Keratinocyte (primary cell): ENCODE measurements at regions not wholly inside any gene's neighbourhood (a gene's known extent, or its start where the extent isn't known, plus 50 kb on each side); places are given as distances from the start of the nearest gene placed in this dataset.

Experiments
- DNase-seq: peaks from one replicate; pipeline ENCODE4 v3.0.0-alpha.2; 2011; ENCODE audit warnings: low read depth, missing footprints, low spot score
- FAIRE-seq: peaks from 2 replicates; lab custom pipeline; 2011; peaks lifted over from hg19 to GRCh38; lab: Jason Lieb, UNC
- H2AFZ ChIP-seq: 2 replicates; pipeline ENCODE4 v1.6.0; 2012; ENCODE audit warnings: low read length, control low read depth, inconsistent platforms; ENCODE audit not compliant: control insufficient read depth
- H3K27ac ChIP-seq: 2 replicates; pipeline ENCODE4 v1.5.1; 2011; ENCODE audit warnings: low read length; ENCODE audit not compliant: control insufficient read depth, insufficient read depth
- H3K27me3 ChIP-seq: 3 replicates; pipeline ENCODE4 v1.6.0; 2011; ENCODE audit warnings: low read length; ENCODE audit not compliant: control insufficient read depth, insufficient read depth; ENCODE audit errors: extremely low read depth
- H3K36me3 ChIP-seq, 2 experiments: 2 replicates in 1 of 2; 3 replicates in 1 of 2; pipeline ENCODE4 v1.5.1; 2011; ENCODE audit warnings: low read length in 2 of 2, mild to moderate bottlenecking in 1 of 2; ENCODE audit not compliant: control insufficient read depth in 2 of 2, insufficient read depth in 2 of 2; ENCODE audit errors: extremely low read depth in 1 of 2
- H3K4me1 ChIP-seq: 3 replicates; pipeline ENCODE4 v1.5.1; 2011; ENCODE audit warnings: low read length; ENCODE audit not compliant: control insufficient read depth, insufficient read depth; ENCODE audit errors: extremely low read depth
- H3K4me2 ChIP-seq: 3 replicates; pipeline ENCODE4 v1.6.0; 2011; ENCODE audit warnings: low read depth, low read length; ENCODE audit not compliant: control insufficient read depth, insufficient read depth; ENCODE audit errors: extremely low read depth
- H3K4me3 ChIP-seq, 3 experiments: fragments of 200-600 bp in 1 of 3; sonication (generic) in 1 of 3; 2 replicates in 2 of 3; 3 replicates in 1 of 3; pipeline ENCODE4 v1.5.1; 2011 to 2016; ENCODE audit warnings: low read length in 3 of 3, mild to moderate bottlenecking in 3 of 3, control low read depth in 2 of 3, inconsistent platforms in 1 of 3, low read depth in 1 of 3, mixed read lengths in 1 of 3, mixed run types in 1 of 3, moderate library complexity in 1 of 3; ENCODE audit not compliant: control insufficient read depth in 2 of 3, insufficient read depth in 2 of 3; ENCODE audit errors: extremely low read depth in 1 of 3
- H3K79me2 ChIP-seq: 2 replicates; pipeline ENCODE4 v1.6.0; 2012; ENCODE audit warnings: low read length; ENCODE audit not compliant: control insufficient read depth, insufficient read depth
- H3K9ac ChIP-seq: 3 replicates; pipeline ENCODE4 v1.6.0; 2011; ENCODE audit warnings: low read length; ENCODE audit not compliant: control insufficient read depth, insufficient read depth; ENCODE audit errors: extremely low read depth
- H3K9me1 ChIP-seq: 3 replicates; pipeline ENCODE4 v1.6.0; 2011; ENCODE audit warnings: low read length; ENCODE audit not compliant: control insufficient read depth, insufficient read depth; ENCODE audit errors: extremely low read depth
- H3K9me3 ChIP-seq: 2 replicates; pipeline ENCODE4 v1.5.1; 2012; ENCODE audit warnings: low read depth, low read length; ENCODE audit not compliant: control insufficient read depth
- H4K20me1 ChIP-seq: 3 replicates; pipeline ENCODE4 v1.6.0; 2011; ENCODE audit warnings: low read length; ENCODE audit not compliant: control insufficient read depth, insufficient read depth; ENCODE audit errors: extremely low read depth
- CTCF ChIP-seq, 3 experiments: IDR thresholded peaks in 1 of 3; conservative IDR thresholded peaks in 1 of 3; optimal IDR thresholded peaks in 1 of 3; 2 replicates in 2 of 3; 3 replicates in 1 of 3; pipeline versions ENCODE3 to v1.5.1; 2011; ENCODE audit warnings: low read length in 3 of 3, mild to moderate bottlenecking in 3 of 3, moderate library complexity in 2 of 3, control low read depth in 1 of 3, inconsistent platforms in 1 of 3; ENCODE audit not compliant: insufficient read depth in 2 of 3; ENCODE audit errors: extremely low read depth in 1 of 3
- EZH2 ChIP-seq: IDR thresholded peaks from one replicate; pipeline ENCODE4 v1.6.1; 2012; ENCODE audit warnings: inconsistent platforms, mild to moderate bottlenecking, low read length, moderate library complexity
- dilution Hi-C: fragments of 300-500 bp; cut with MboI; formaldehyde crosslinking; loops from one replicate; pipeline ENCODE4 v1.7.0; 2020; ENCODE audit warnings: low sequenced_read_pairs; ENCODE audit not compliant: extremely low pct_ligation_motif_present

DNA sequence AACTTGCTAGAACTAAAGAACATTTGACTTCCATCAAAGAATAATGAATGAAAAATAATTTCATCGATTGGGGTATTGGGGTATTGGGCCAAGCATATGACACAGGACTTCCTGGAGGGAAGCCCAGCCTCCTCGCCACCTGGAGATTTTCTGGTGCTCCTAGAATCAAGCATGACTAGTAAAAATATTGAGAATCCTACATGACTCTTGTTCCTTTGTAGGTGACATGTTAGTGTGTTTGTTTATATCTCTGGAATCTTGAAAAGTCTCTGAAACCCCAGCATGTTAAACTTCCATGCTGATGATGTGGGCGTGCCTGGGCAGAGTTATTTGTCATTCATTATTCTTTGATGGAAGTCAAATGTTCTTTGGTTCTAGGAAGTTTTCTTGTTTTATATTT lies 90.1 kb upstream of the EPHB3 start:
- H3K9ac ChIP-seq, result no peak overlapping the region
- no peaks in the 10 kb centered on the region for H3K9me3 ChIP-seq
- no peak for DNase-seq
- H3K4me2 ChIP-seq, result no peak overlapping the region
- H4K20me1 ChIP-seq, result no peaks in the 10 kb centered on the region
- no peak overlapping the region for H3K27ac ChIP-seq
- no peaks in the 10 kb centered on the region for H3K36me3 ChIP-seq
- no peak overlapping the region for H2AFZ ChIP-seq
- H3K79me2 ChIP-seq, result no peaks in the 10 kb centered on the region
- H3K4me3 ChIP-seq, result no peak overlapping the region
- no peaks in the 10 kb centered on the region for H3K27me3 ChIP-seq
- TF ChIP-seq EZH2 (no peak), CTCF (optimal IDR thresholded peaks at IDR 0.05 in 1 of 3, IDR thresholded peaks at IDR 0.05 in 1 of 3, conservative IDR thresholded peaks at IDR 0.05 in 1 of 3; ENCODE audit: extremely low read depth in 1 of 3, insufficient read depth in 2 of 3, low read length in 3 of 3) (no peak)
- no peaks in the 10 kb centered on the region for H3K9me1 ChIP-seq
- dilution Hi-C loops, result no loop called here
- no peaks in the 10 kb centered on the region for H3K4me1 ChIP-seq
- no peak for FAIRE-seq

DNA sequence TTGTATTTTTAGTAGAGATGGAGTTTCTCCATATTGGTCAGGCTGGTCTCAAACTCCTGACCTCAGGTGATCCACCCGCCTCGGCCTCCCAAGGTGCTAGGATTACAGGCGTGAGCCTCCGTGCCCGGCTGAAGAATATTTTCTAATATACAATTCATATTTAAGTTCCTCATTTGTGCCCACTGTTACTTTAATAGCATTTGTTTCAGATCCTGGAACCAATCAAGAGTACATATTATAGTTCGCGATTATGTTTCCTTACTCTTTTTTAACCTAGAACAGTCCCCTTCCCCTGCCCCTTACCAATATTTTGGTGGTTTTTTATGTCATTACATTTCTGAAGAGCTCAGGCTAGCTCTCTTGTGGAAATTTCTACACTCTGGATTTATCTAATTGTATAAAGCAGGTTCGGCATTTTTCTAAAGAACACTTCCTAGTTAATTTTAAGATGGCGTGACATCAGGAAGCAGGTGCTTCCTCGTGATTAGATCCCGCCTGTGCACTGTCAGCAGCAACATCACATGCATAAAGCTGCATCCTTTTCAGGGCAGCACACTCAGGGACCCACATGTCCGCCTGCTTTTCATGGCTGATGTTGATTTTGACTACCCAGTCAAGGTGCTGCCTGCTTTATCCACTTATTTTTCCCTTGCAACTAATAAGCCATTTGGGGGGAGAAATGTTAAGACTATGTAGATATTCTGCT lies 88.7 kb upstream of the EPHB3 start:
- Histone ChIP-seq H3K36me3 (no peaks in the 10 kb centered on the region), H3K79me2 (no peaks in the 10 kb centered on the region), H3K4me2 (no peak overlapping the region), H3K9ac (no peak overlapping the region), H3K9me1 (no peaks in the 10 kb centered on the region), H3K4me3 (no peak overlapping the region), H3K27ac (no peak overlapping the region), H3K27me3 (no peaks in the 10 kb centered on the region), H4K20me1 (no peaks in the 10 kb centered on the region), H3K9me3 (no peaks in the 10 kb centered on the region), H3K4me1 (no peaks in the 10 kb centered on the region), H2AFZ (no peak overlapping the region)
- dilution Hi-C loops, result no loop called here
- TF ChIP-seq CTCF (optimal IDR thresholded peaks at IDR 0.05 in 1 of 3, IDR thresholded peaks at IDR 0.05 in 1 of 3, conservative IDR thresholded peaks at IDR 0.05 in 1 of 3; ENCODE audit: extremely low read depth in 1 of 3, insufficient read depth in 2 of 3, low read length in 3 of 3) (no peak), EZH2 (no peak)
- FAIRE-seq (no peak), DNase-seq (no peak)
